HG03103 (cell line): ENCODE measurements at regions not wholly inside any gene's neighbourhood (a gene's known extent, or its start where the extent isn't known, plus 50 kb on each side); places are given as distances from the start of the nearest gene placed in this dataset.
"Not testable (repeated sequence)": the region's sequence is repeated elsewhere in the genome, so short reads cannot be mapped to it uniquely, and the experiment has no call there.

Experiments used
- ATAC-seq: cut with Tn5 transposase; IDR thresholded peaks from one replicate; pipeline ENCODE4 v1.9.1; 2021; ENCODE audit warnings: low read depth; ENCODE audit not compliant: unreplicated experiment

GRCh38 chr3:116981089-116981488, 271.5 kb downstream of the TUSC7 start:
- no peak for ATAC-seq

- ATAC-seq, result no peak
Measured at GRCh38 chr3:116984301-116984700, 274.7 kb downstream of the TUSC7 start.

- no peak for ATAC-seq
Measured at GRCh38 chr3:116994351-116994879, 284.8 kb downstream of the TUSC7 start.

GRCh38 chr3:117003501-117003900, 293.9 kb downstream of the TUSC7 start:
- no peak for ATAC-seq

- no peak for ATAC-seq
Measured at GRCh38 chr3:117005274-117005673, 295.7 kb downstream of the TUSC7 start.

- ATAC-seq, result no peak
Measured at GRCh38 chr3:117005911-117006522, 296.4 kb downstream of the TUSC7 start.

GRCh38 chr3:117010318-117010717, 300.7 kb downstream of the TUSC7 start:
- no peak for ATAC-seq

GRCh38 chr3:117011687-117012250, 302.2 kb downstream of the TUSC7 start:
- no peak for ATAC-seq

GRCh38 chr3:117016378-117016777, 306.8 kb downstream of the TUSC7 start:
- ATAC-seq, result no peak

GRCh38 chr3:117017135-117017894, 307.7 kb downstream of the TUSC7 start:
- ATAC-seq, result peak; percentile 45

- no peak for ATAC-seq
Measured at GRCh38 chr3:117018655-117019054, 309.1 kb downstream of the TUSC7 start.

GRCh38 chr3:117019082-117019713, 309.6 kb downstream of the TUSC7 start:
- ATAC-seq, result peak; percentile 81

- ATAC-seq, result no peak
Measured at GRCh38 chr3:117026401-117026800, 316.8 kb downstream of the TUSC7 start.

- no peak for ATAC-seq
Measured at GRCh38 chr3:117035745-117036144, 326.2 kb downstream of the TUSC7 start.

GRCh38 chr3:117036259-117036799, 326.8 kb downstream of the TUSC7 start:
- peak; percentile 79 for ATAC-seq

GRCh38 chr3:117045143-117045542, 335.6 kb downstream of the TUSC7 start:
- ATAC-seq, result no peak

GRCh38 chr3:117047951-117048705, 338.5 kb downstream of the TUSC7 start:
- no peak for ATAC-seq

- ATAC-seq, result no peak
Measured at GRCh38 chr3:117052395-117052794, 342.8 kb downstream of the TUSC7 start.

GRCh38 chr3:117054556-117054955, 345.0 kb downstream of the TUSC7 start:
- no peak for ATAC-seq

- not testable (repeated sequence) for ATAC-seq
Measured at GRCh38 chr3:117056946-117057345, 347.4 kb downstream of the TUSC7 start.
